WI38 (cell line): ENCODE measurements at regions not wholly inside any gene's neighbourhood (a gene's known extent, or its start where the extent isn't known, plus 50 kb on each side); places are given as distances from the start of the nearest gene placed in this dataset.
"Not testable (repeated sequence)": the region's sequence is repeated elsewhere in the genome, so short reads cannot be mapped to it uniquely, and the experiment has no call there.

ENCODE experiments used
- H3K4me3 ChIP-seq: 2 replicates; pipeline ENCODE4 v1.5.1; 2011; ENCODE audit warnings: low read depth, mild to moderate bottlenecking, control low read depth, low read length
- CTCF ChIP-seq: IDR thresholded peaks from 2 replicates; pipeline ENCODE4 v1.5.1; 2012; ENCODE audit warnings: low read depth, mild to moderate bottlenecking, control low read depth, low read length

GRCh38 chr12:65741656-65742017, 82.6 kb upstream of the HMGA2 start:
- TF ChIP-seq CTCF = no peak
- peak overlapping the region; percentile 69 for H3K4me3 ChIP-seq

- H3K4me3 ChIP-seq = peak overlapping the region; percentile 69
- TF ChIP-seq CTCF = no peak
Measured at GRCh38 chr12:65742018-65743010, 82.0 kb upstream of the HMGA2 start.

DNA sequence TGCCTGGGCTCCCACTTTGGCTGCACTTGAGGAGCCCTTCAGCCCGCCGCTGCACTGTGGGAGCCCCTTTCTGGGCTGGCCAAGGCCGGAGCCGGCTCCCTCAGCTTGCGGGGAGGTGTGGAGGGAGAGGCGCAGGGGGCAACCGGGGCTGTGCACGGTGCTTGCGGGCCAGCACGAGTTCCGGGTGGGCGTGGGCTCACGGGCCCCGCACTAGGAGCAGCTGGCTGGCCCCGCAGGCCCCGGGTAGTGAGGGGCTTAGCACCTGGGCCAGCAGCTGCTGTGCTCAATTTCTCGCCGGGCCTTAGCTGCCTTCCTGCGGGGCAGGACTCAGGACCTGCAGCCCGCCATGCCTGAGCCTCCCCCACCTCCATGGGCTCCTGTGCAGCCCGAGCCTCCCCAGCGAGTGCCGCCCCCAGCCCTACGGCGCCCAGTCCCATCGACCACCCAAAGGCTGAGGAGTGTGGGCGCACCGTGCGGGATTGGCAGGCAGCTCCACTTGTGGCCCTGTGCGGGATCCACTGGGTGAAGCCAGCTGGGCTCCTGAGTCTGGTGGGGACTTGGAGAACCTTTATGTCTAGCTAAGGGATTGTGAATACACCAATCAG, 79.9 kb upstream of the HMGA2 start:
- H3K4me3 ChIP-seq = not testable (repeated sequence)

DNA sequence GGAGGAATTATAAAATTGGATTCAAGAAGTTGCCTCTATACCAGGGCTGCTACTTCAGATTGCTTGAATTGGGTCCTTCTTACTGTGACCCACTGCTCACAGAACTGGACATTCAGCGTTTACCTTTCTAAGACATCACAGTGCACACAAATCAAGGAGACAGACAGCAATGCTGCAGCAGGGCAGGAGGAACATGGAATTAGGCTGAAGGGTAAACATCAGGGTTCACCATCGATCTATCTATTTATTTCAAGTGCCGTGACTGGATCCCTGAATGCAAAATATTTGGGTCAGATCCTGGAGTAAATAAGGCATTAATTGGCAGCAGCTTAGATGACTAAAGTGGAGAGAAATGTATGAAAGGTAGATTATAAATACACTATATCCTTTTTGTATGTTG, 76.9 kb upstream of the HMGA2 start:
- H3K4me3 ChIP-seq = no peak overlapping the region
- TF ChIP-seq CTCF = no peak

DNA sequence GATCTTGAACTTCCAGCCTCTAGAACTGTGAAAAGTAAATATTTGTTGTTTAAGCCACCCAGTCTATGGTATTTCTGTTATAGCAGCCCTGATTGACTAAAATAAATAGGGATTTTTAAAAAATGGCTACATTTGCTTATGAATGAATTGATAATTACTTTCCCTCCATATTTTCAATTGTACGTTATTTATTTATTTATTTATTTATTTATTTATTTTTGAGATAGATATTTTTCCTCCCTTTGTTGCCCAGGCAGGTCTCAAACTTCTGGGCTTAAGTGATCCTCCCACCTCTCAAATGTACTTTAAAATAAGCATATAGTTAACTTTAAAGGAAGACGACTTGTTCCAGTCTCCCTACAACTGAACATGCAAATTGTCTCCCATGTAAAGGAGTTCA, 76.0 kb upstream of the HMGA2 start:
- no peak for TF ChIP-seq CTCF
- no peak overlapping the region for H3K4me3 ChIP-seq

DNA sequence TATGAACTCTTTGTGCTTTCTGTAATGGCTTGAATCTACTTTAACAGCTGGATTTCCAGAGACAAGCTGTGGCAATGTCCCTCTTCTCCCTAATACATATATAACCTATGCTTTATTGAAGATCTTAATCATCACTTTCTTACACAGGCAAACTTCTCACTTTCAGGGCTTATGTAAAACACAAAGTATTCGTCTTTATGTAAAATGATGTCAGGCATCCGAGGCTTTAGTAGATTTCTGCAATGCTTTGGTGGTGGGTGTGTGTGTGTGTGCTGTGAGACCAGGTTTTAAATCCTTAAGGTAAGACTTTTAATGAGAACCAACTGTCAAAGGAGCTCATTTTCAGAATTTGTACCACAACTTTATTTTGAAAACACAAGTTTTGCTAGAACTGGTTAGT, 70.0 kb upstream of the HMGA2 start:
- no peak overlapping the region for H3K4me3 ChIP-seq
- no peak for TF ChIP-seq CTCF

- no peak for TF ChIP-seq CTCF
- no peak overlapping the region for H3K4me3 ChIP-seq
Measured at GRCh38 chr12:65754744-65755595, 69.3 kb upstream of the HMGA2 start.
